H9 (cell line): ENCODE measurements at regions not wholly inside any gene's neighbourhood (a gene's known extent, or its start where the extent isn't known, plus 50 kb on each side); places are given as distances from the start of the nearest gene placed in this dataset.

Experiments used
- DNase-seq: peaks from one replicate; pipeline ENCODE4 v3.0.0-alpha.2; 2017
- H2AFZ ChIP-seq: one replicate; pipeline ENCODE4 v1.6.1; 2013; ENCODE audit warnings: mild to moderate bottlenecking, low read length, control low read depth, moderate library complexity
- H2AK5ac ChIP-seq: 2 replicates; pipeline ENCODE4 v1.6.1; 2013; ENCODE audit warnings: low read length, control low read depth, mixed read lengths; ENCODE audit not compliant: insufficient read length
- H2BK120ac ChIP-seq: one replicate; pipeline ENCODE4 v1.6.1; 2013; ENCODE audit warnings: low read depth, mild to moderate bottlenecking, low read length, control low read depth, inconsistent platforms; ENCODE audit not compliant: poor library complexity, severe bottlenecking
- H2BK12ac ChIP-seq: 2 replicates; pipeline ENCODE4 v1.6.1; 2013; ENCODE audit warnings: low read length, control low read depth, mixed read lengths, low read depth; ENCODE audit not compliant: insufficient read length
- H2BK15ac ChIP-seq: 2 replicates; pipeline ENCODE4 v1.6.1; 2013; ENCODE audit warnings: low read depth, low read length, control low read depth
- H2BK20ac ChIP-seq: one replicate; pipeline ENCODE4 v1.6.1; 2013; ENCODE audit warnings: low read depth, mild to moderate bottlenecking, low read length, control low read depth, inconsistent platforms; ENCODE audit not compliant: poor library complexity, severe bottlenecking
- H2BK5ac ChIP-seq: 2 replicates; pipeline ENCODE4 v1.6.1; 2013; ENCODE audit warnings: low read length, control low read depth, mixed read lengths; ENCODE audit not compliant: insufficient read length
- H3K14ac ChIP-seq: 2 replicates; pipeline ENCODE4 v1.6.1; 2013; ENCODE audit warnings: low read length, control low read depth; ENCODE audit not compliant: insufficient read depth
- H3K18ac ChIP-seq: 2 replicates; pipeline ENCODE4 v1.6.1; 2013; ENCODE audit warnings: low read depth, mild to moderate bottlenecking, mixed read lengths, low read length, control low read depth; ENCODE audit not compliant: insufficient read length
- H3K23ac ChIP-seq: 2 replicates; pipeline ENCODE4 v1.6.1; 2013; ENCODE audit warnings: low read length, control low read depth, mixed read lengths, low read depth; ENCODE audit not compliant: insufficient read length
- H3K23me2 ChIP-seq: 2 replicates; pipeline ENCODE4 v1.6.1; 2013; ENCODE audit warnings: low read depth, mild to moderate bottlenecking, mixed read lengths, low read length, control low read depth; ENCODE audit not compliant: insufficient read length, poor library complexity, severe bottlenecking
- H3K27ac ChIP-seq: 2 replicates; pipeline ENCODE4 v1.5.1; 2013; ENCODE audit warnings: low read length, control low read depth, mixed read lengths, low read depth; ENCODE audit not compliant: insufficient read length
- H3K27me3 ChIP-seq: 2 replicates; pipeline ENCODE4 v1.6.1; 2013; ENCODE audit warnings: low read length, control low read depth, inconsistent platforms; ENCODE audit not compliant: insufficient read depth
- H3K4ac ChIP-seq: 2 replicates; pipeline ENCODE4 v1.6.1; 2013; ENCODE audit warnings: low read depth, mild to moderate bottlenecking, control low read depth, inconsistent platforms, low read length, moderate library complexity
- H3K4me1 ChIP-seq: 2 replicates; pipeline ENCODE4 v1.6.1; 2013; ENCODE audit warnings: low read length, control low read depth, inconsistent platforms; ENCODE audit not compliant: insufficient read depth
- H3K4me2 ChIP-seq: 2 replicates; pipeline ENCODE4 v1.6.1; 2013; ENCODE audit warnings: low read length, control low read depth, mixed read lengths; ENCODE audit not compliant: insufficient read length, insufficient read depth
- H3K56ac ChIP-seq: 2 replicates; pipeline ENCODE4 v1.6.1; 2013; ENCODE audit warnings: low read depth, mild to moderate bottlenecking, mixed read lengths, low read length, control low read depth; ENCODE audit not compliant: insufficient read length
- H3K79me1 ChIP-seq: 2 replicates; pipeline ENCODE4 v1.6.1; 2013; ENCODE audit warnings: low read depth, mild to moderate bottlenecking, moderate library complexity, low read length, control low read depth, inconsistent platforms; ENCODE audit not compliant: insufficient read depth, poor library complexity, severe bottlenecking
- H3K79me2 ChIP-seq: 2 replicates; pipeline ENCODE4 v1.6.1; 2013; ENCODE audit warnings: low read length, control low read depth, inconsistent platforms; ENCODE audit not compliant: insufficient read depth
- H3K9ac ChIP-seq: 2 replicates; pipeline ENCODE4 v1.6.1; 2013; ENCODE audit warnings: low read length, control low read depth, mixed read lengths; ENCODE audit not compliant: insufficient read length; ENCODE audit errors: extremely low read depth
- H3K9me3 ChIP-seq: one replicate; pipeline ENCODE4 v1.6.1; 2013; ENCODE audit warnings: low read depth, low read length, inconsistent platforms; ENCODE audit not compliant: control insufficient read depth
- H3T11ph ChIP-seq: one replicate; pipeline ENCODE4 v1.6.1; 2013; ENCODE audit warnings: mild to moderate bottlenecking, low read length, control low read depth, inconsistent platforms
- H4K20me1 ChIP-seq: one replicate; pipeline ENCODE4 v1.6.1; 2013; ENCODE audit not compliant: control insufficient read depth, insufficient read length, insufficient read depth
- H4K5ac ChIP-seq: 2 replicates; pipeline ENCODE4 v1.6.1; 2013; ENCODE audit warnings: low read depth, mild to moderate bottlenecking, mixed read lengths, low read length, control low read depth; ENCODE audit not compliant: insufficient read length
- H4K8ac ChIP-seq: replicated peaks from 2 replicates; pipeline ENCODE4 v1.6.1; 2013; ENCODE audit warnings: low read length, control low read depth, mixed read lengths, low read depth; ENCODE audit not compliant: insufficient read length
- H4K91ac ChIP-seq: 2 replicates; pipeline ENCODE4 v1.6.1; 2013; ENCODE audit warnings: low read depth, mild to moderate bottlenecking, moderate library complexity, mixed read lengths, low read length, control low read depth; ENCODE audit not compliant: insufficient read length
- H3K27ac Mint-ChIP-seq, 3 experiments: 2 replicates in 2 of 3; 3 replicates in 1 of 3; pipeline ENCODE4 v1.8.0; 2020 to 2021; ENCODE audit warnings: mixed read lengths in 3 of 3, mild to moderate bottlenecking in 1 of 3, moderate library complexity in 1 of 3
- H3K27me3 Mint-ChIP-seq: 2 replicates; pipeline ENCODE4 v1.8.0; 2021; ENCODE audit warnings: low read depth, mild to moderate bottlenecking, moderate library complexity, mixed read lengths
- H3K36me3 Mint-ChIP-seq, 3 experiments: 2 replicates in 2 of 3; 3 replicates in 1 of 3; pipeline ENCODE4 v1.8.0; 2020 to 2021; ENCODE audit warnings: low read depth in 3 of 3, mixed read lengths in 3 of 3; ENCODE audit not compliant: insufficient read depth in 1 of 3
- H3K4me1 Mint-ChIP-seq, 2 experiments: 2 replicates each; pipeline ENCODE4 v1.8.0; 2020; ENCODE audit warnings: mixed read lengths in 2 of 2
- H3K4me3 Mint-ChIP-seq, 2 experiments: 2 replicates in 1 of 2; 3 replicates in 1 of 2; pipeline ENCODE4 v1.8.0; 2020 to 2021; ENCODE audit warnings: mild to moderate bottlenecking in 2 of 2, mixed read lengths in 2 of 2, moderate library complexity in 1 of 2
- H3K9me3 Mint-ChIP-seq, 2 experiments: 2 replicates in 1 of 2; 3 replicates in 1 of 2; pipeline ENCODE4 v1.8.0; 2020; ENCODE audit warnings: mild to moderate bottlenecking in 2 of 2, mixed read lengths in 2 of 2, moderate library complexity in 1 of 2
- WGBS: extraction: QIAGEN DNeasy Blood & Tissue Kit; methylation state at CpG from one replicate; pipeline ENCODE4 v1.1.7; 2013; ENCODE audit warnings: missing lambda C conversion rate, low lambda C conversion rate, mixed read lengths; ENCODE audit not compliant: insufficient read length; ENCODE audit errors: extremely low coverage; 5-methylcytosine and 5-hydroxymethylcytosine counted together
- TF ChIP-seq, protein P1 (sequence below): fragments of 200-600 bp; sonication (generic); conservative IDR thresholded peaks from 3 replicates; pipeline ENCODE4 v1.8.0; 2021; ENCODE audit warnings: antibody characterized with exemption, mild to moderate bottlenecking

DNA sequence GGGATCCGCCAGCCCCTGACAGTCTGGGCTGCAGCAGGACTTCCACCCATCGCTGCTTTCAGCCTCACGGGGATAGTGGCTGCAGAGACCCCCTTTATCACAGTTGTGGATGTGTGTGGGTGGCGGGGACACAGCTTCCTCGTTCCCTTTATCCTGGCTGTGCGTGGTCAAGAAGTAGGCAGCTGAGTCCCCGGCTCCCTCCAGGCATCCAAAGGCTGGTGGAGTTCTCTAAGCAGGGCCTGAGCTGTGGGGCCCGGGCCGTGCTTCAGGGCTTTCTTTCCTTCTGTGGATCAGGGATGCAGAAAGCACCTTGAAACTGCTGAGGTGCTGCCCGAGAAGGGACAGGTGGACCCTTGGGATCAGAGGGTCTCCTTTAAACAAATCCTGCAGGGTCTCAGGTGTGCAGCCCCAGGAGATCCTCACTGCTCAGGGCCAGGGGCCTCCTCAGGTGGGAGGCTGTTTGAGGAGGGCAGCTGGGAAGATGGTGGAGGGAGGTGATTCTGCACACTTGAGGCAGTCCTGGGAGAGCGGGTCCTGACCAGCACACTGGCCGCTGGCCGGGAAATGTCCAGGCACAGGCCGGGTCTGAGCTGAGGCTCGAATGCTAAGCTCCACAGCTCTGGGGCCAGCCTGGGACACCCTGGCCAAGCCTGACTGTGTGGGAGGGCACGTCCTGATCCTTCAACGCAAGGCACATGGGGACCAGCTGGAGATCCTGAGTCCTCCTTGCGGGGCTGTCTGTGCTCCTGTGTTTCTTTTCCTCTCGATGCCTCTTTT is 1024.3 kb downstream of the BRD1 start:
- TF ChIP-seq, protein P1, sequence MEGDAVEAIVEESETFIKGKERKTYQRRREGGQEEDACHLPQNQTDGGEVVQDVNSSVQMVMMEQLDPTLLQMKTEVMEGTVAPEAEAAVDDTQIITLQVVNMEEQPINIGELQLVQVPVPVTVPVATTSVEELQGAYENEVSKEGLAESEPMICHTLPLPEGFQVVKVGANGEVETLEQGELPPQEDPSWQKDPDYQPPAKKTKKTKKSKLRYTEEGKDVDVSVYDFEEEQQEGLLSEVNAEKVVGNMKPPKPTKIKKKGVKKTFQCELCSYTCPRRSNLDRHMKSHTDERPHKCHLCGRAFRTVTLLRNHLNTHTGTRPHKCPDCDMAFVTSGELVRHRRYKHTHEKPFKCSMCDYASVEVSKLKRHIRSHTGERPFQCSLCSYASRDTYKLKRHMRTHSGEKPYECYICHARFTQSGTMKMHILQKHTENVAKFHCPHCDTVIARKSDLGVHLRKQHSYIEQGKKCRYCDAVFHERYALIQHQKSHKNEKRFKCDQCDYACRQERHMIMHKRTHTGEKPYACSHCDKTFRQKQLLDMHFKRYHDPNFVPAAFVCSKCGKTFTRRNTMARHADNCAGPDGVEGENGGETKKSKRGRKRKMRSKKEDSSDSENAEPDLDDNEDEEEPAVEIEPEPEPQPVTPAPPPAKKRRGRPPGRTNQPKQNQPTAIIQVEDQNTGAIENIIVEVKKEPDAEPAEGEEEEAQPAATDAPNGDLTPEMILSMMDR: no peak

More for the DNA sequence above, 1024.3 kb downstream of the BRD1 start:
- Histone ChIP-seq H3K23ac (no peak overlapping the region), H4K91ac (no peak overlapping the region), H3K4me2 (no peak overlapping the region), H3K4ac (no peak overlapping the region), H4K8ac (no peak overlapping the region), H3K56ac (no peak overlapping the region), H3T11ph (no peak overlapping the region), H3K18ac (no peak overlapping the region), H2AK5ac (no peak overlapping the region), H2BK120ac (no peak overlapping the region), H2BK20ac (no peak overlapping the region), H3K23me2 (no peaks in the 10 kb centered on the region), H2BK12ac (no peak overlapping the region), H3K27me3 (no peaks in the 10 kb centered on the region), H3K27ac (no peak overlapping the region), H2BK5ac (no peak overlapping the region), H4K20me1 (no peaks in the 10 kb centered on the region), H3K14ac (peak overlapping the region; percentile 66; the same call in 1 of the 2 replicates), H3K79me1 (no peaks in the 10 kb centered on the region), H3K4me1 (no peaks in the 10 kb centered on the region), H3K9ac (no peak overlapping the region), H3K9me3 (no peaks in the 10 kb centered on the region), H4K5ac (no peak overlapping the region), H2BK15ac (no peak overlapping the region), H3K79me2 (no peaks in the 10 kb centered on the region), H2AFZ (no peak overlapping the region)
- peak overlapping the region in 1 of 3 experiments; percentile 61; a peak in 1 of 7 replicates for H3K27ac Mint-ChIP-seq
- no peaks in the 10 kb centered on the region for H3K36me3 Mint-ChIP-seq
- H3K9me3 Mint-ChIP-seq: no peaks in the 10 kb centered on the region; a peak in 1 of 5 replicates
- no CpG with 5 or more reads among the region's 19 CpGs for WGBS
- H3K4me3 Mint-ChIP-seq: no peak overlapping the region
- H3K27me3 Mint-ChIP-seq: no peaks in the 10 kb centered on the region; the same call in none of the 2 replicates
- no peaks in the 10 kb centered on the region for H3K4me1 Mint-ChIP-seq
- no peak for DNase-seq
